ENCODE measurements at regions not wholly inside any gene's neighbourhood (a gene's known extent, or its start where the extent isn't known, plus 50 kb on each side); places are given as distances from the start of the nearest gene placed in this dataset.

- TF ChIP-seq ZKSCAN8 (CRISPR knock-in tag; IDR thresholded peaks at IDR 0.05), result no peak
- no peak for TF ChIP-seq BCL6 (CRISPR knock-in tag; IDR thresholded peaks at IDR 0.05)
- TF ChIP-seq ZNF253 (CRISPR knock-in tag; conservative IDR thresholded peaks at IDR 0.05), result no peak
- no peak for TF ChIP-seq TRIM28 (IDR thresholded peaks at IDR 0.05)
- TF ChIP-seq RREB1 (CRISPR knock-in tag; IDR thresholded peaks at IDR 0.05), result no peak
- TF ChIP-seq FOXP1 (CRISPR knock-in tag; IDR thresholded peaks at IDR 0.05), result no peak
- no peak for TF ChIP-seq ZNF408 (CRISPR knock-in tag; IDR thresholded peaks at IDR 0.05; ENCODE audit: low read depth)
- TF ChIP-seq NUFIP1 (IDR thresholded peaks at IDR 0.05; ENCODE audit: partially characterized antibody), result no peak
- TF ChIP-seq ZBTB2 (IDR thresholded peaks at IDR 0.05), result no peak
- TF ChIP-seq THRB (CRISPR knock-in tag; conservative IDR thresholded peaks at IDR 0.05), result no peak
- no peak for TF ChIP-seq KAT2B (IDR thresholded peaks at IDR 0.05; ENCODE audit: low read depth, low read length)
- TF ChIP-seq RBM14 (IDR thresholded peaks at IDR 0.05; ENCODE audit: borderline replicate concordance, insufficient read depth, low read depth, low read length), result no peak
- TF ChIP-seq ZBTB34 (CRISPR knock-in tag; IDR thresholded peaks at IDR 0.05), result no peak
- peak; percentile 46; the same call in 1 of the 2 replicates for TF ChIP-seq MTA2 (IDR thresholded peaks at IDR 0.05; ENCODE audit: low read depth)
- no peak for TF ChIP-seq ZNF77 (CRISPR knock-in tag; IDR thresholded peaks at IDR 0.05)
These were observed 365.3 kb downstream of the QKI start (continued) for GRCh38 chr6:163779727-163780284.

Data from K562 (cell line).